ENCODE measurements at regions not wholly inside any gene's neighbourhood (a gene's known extent, or its start where the extent isn't known, plus 50 kb on each side); places are given as distances from the start of the nearest gene placed in this dataset.
"Not testable (repeated sequence)": the region's sequence is repeated elsewhere in the genome, so short reads cannot be mapped to it uniquely, and the experiment has no call there.

GRCh38 chr2:146720170-146720569, 1124.7 kb upstream of the ACVR2A start:
- H3K36me3 ChIP-seq (ENCODE audit: low read depth): no peaks in the 10 kb centered on the region
- TF ChIP-seq CTCF (IDR thresholded peaks at IDR 0.05; ENCODE audit: poor library complexity, severe bottlenecking): no peak
- H3K27ac ChIP-seq (ENCODE audit: poor library complexity, severe bottlenecking): no peak overlapping the region
- no peaks in the 10 kb centered on the region for H3K9me3 ChIP-seq (ENCODE audit: severe bottlenecking)
- ATAC-seq (ENCODE audit: low read depth) (no peak), DNase-seq (ENCODE audit: low spot score) (no peak)
- no peak overlapping the region for H3K4me3 ChIP-seq (ENCODE audit: severe bottlenecking)
- no peaks in the 10 kb centered on the region for H3K27me3 ChIP-seq (ENCODE audit: insufficient read depth, poor library complexity, severe bottlenecking)
- H3K4me1 ChIP-seq (ENCODE audit: insufficient read depth, poor library complexity, severe bottlenecking): no peaks in the 10 kb centered on the region

DNA sequence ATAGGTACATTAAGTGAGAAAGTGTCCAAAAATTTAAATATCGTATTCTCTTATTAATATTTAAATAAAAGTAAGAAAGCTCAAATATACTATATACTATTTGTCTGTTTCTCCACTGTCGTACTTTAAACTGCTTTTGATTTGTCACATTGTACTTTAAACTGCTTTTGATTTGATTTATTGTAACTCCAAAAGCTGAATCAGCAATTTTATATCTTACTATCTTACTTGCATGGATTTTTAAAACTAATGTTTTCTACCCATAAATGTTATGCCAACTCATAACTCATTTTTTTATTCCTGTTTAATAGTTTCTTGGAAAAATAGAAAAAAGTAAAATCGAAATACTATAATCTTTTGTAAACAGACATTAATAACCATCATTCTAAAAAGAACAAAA, 1128.2 kb upstream of the ACVR2A start:
- no peak overlapping the region for H3K27ac ChIP-seq (ENCODE audit: poor library complexity, severe bottlenecking)
- H3K4me3 ChIP-seq (ENCODE audit: severe bottlenecking): no peak overlapping the region
- no peak for TF ChIP-seq CTCF (IDR thresholded peaks at IDR 0.05; ENCODE audit: poor library complexity, severe bottlenecking)
- no peaks in the 10 kb centered on the region for H3K36me3 ChIP-seq (ENCODE audit: low read depth)
- no peak for DNase-seq (ENCODE audit: low spot score)
- no peak for ATAC-seq (ENCODE audit: low read depth)
- no peaks in the 10 kb centered on the region for H3K27me3 ChIP-seq (ENCODE audit: insufficient read depth, poor library complexity, severe bottlenecking)
- no peaks in the 10 kb centered on the region for H3K4me1 ChIP-seq (ENCODE audit: insufficient read depth, poor library complexity, severe bottlenecking)
- no peaks in the 10 kb centered on the region for H3K9me3 ChIP-seq (ENCODE audit: severe bottlenecking)

DNA sequence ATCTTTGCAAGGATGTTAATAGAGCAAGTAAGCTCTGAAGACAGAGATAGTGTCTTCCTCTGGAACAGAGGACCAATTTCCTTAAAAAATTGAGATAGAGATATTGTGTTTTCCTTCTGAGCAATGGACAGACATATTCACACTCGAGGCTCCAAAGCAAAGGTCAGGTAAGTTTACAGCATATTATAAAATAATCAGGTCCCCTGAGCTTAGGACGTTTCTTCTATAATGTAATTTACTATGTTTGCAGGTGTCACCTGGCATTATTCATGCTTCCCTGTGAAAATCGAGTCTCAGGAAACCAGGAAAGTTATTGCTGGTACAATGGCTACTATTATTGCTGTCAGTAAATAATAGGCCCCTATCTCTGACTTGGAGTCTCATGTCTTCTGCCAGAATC, 1135.8 kb upstream of the ACVR2A start:
- H3K27me3 ChIP-seq (ENCODE audit: insufficient read depth, poor library complexity, severe bottlenecking): no peaks in the 10 kb centered on the region
- H3K9me3 ChIP-seq (ENCODE audit: severe bottlenecking): no peaks in the 10 kb centered on the region
- TF ChIP-seq CTCF (IDR thresholded peaks at IDR 0.05; ENCODE audit: poor library complexity, severe bottlenecking): no peak
- ATAC-seq (ENCODE audit: low read depth): no peak
- no peak overlapping the region for H3K27ac ChIP-seq (ENCODE audit: poor library complexity, severe bottlenecking)
- no peaks in the 10 kb centered on the region for H3K36me3 ChIP-seq (ENCODE audit: low read depth)
- H3K4me3 ChIP-seq (ENCODE audit: severe bottlenecking): no peak overlapping the region
- no peak for DNase-seq (ENCODE audit: low spot score)
- no peaks in the 10 kb centered on the region for H3K4me1 ChIP-seq (ENCODE audit: insufficient read depth, poor library complexity, severe bottlenecking)

DNA sequence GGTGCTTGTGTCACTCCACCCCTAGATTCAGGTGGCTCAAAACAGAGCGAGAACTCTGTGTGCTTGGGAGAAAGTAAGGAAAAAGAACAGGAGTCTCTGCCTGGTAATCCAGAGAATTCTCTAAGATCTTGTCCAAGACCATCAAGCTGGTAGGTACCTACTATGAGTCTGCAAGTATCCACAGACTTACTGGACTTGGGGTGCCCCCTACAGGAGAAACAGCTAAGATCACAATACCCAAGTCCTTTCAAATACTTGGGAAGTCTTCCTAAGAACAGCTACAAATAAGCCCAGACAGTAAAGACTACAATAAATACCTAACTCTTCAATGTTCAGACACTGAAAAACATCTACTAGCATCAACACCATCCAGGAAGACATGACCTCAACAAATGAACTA, 1143.6 kb upstream of the ACVR2A start:
- H3K4me1 ChIP-seq (ENCODE audit: insufficient read depth, poor library complexity, severe bottlenecking): no peaks in the 10 kb centered on the region
- no peak overlapping the region for H3K27ac ChIP-seq (ENCODE audit: poor library complexity, severe bottlenecking)
- no peaks in the 10 kb centered on the region for H3K36me3 ChIP-seq (ENCODE audit: low read depth)
- no peak for ATAC-seq (ENCODE audit: low read depth)
- TF ChIP-seq CTCF (IDR thresholded peaks at IDR 0.05; ENCODE audit: poor library complexity, severe bottlenecking): no peak
- H3K27me3 ChIP-seq (ENCODE audit: insufficient read depth, poor library complexity, severe bottlenecking): no peaks in the 10 kb centered on the region
- no peak overlapping the region for H3K4me3 ChIP-seq (ENCODE audit: severe bottlenecking)
- no peak for DNase-seq (ENCODE audit: low spot score)
- peaks cover 3% of the 10 kb centered on the region for H3K9me3 ChIP-seq (ENCODE audit: severe bottlenecking)

DNA sequence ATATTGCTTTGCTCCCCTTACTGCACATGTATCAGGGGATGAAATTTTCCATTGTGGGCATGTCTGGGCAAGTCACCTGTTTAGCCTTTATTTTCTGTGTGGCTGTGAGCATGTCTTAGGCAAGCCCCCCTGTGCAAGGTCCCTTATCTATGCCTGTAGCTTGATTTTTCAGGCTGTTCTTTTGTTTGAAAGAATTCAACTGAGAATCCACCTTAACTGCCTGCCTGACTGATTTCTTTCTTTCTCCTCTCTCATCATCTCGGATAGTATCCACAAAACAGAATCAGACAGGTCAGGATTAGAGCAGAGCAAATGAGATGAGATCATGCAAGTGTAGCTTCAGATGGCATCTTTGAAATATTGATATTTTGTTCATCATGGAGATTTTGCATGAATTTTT, 1147.5 kb upstream of the ACVR2A start:
- no peak overlapping the region for H3K4me3 ChIP-seq (ENCODE audit: severe bottlenecking)
- ATAC-seq (ENCODE audit: low read depth) (no peak), DNase-seq (ENCODE audit: low spot score) (no peak)
- no peaks in the 10 kb centered on the region for H3K36me3 ChIP-seq (ENCODE audit: low read depth)
- no peaks in the 10 kb centered on the region for H3K9me3 ChIP-seq (ENCODE audit: severe bottlenecking)
- H3K4me1 ChIP-seq (ENCODE audit: insufficient read depth, poor library complexity, severe bottlenecking): no peaks in the 10 kb centered on the region
- no peak for TF ChIP-seq CTCF (IDR thresholded peaks at IDR 0.05; ENCODE audit: poor library complexity, severe bottlenecking)
- no peak overlapping the region for H3K27ac ChIP-seq (ENCODE audit: poor library complexity, severe bottlenecking)
- no peaks in the 10 kb centered on the region for H3K27me3 ChIP-seq (ENCODE audit: insufficient read depth, poor library complexity, severe bottlenecking)

DNA sequence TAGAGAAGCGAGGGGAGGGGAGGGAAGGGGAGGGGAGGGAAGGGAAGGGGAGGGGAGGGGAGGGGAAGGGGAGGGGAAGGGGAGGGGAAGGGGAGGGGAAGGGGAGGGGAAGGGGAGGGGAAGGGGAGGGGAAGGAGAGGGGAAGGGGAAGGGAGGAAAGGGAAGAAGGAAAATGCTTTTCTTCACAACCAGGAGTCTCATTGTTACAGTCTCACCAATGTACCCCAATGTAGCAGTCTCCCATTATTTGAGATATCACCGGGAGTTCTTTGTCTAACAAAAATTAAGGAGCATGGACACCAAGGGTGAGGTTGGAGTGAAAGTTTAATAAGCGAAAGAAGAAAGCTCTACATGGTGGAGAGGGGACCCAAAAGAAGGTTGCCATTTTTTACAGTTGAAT, 1148.0 kb upstream of the ACVR2A start:
- not testable (repeated sequence) for H3K9me3 ChIP-seq (ENCODE audit: severe bottlenecking); ATAC-seq (ENCODE audit: low read depth); H3K27ac ChIP-seq (ENCODE audit: poor library complexity, severe bottlenecking); H3K4me1 ChIP-seq (ENCODE audit: insufficient read depth, poor library complexity, severe bottlenecking); H3K36me3 ChIP-seq (ENCODE audit: low read depth); DNase-seq (ENCODE audit: low spot score); H3K4me3 ChIP-seq (ENCODE audit: severe bottlenecking); H3K27me3 ChIP-seq (ENCODE audit: insufficient read depth, poor library complexity, severe bottlenecking)

Data from RWPE2 (cell line).